Lower leg skin (tissue), 4 donors: ENCODE measurements at regions not wholly inside any gene's neighbourhood (a gene's known extent, or its start where the extent isn't known, plus 50 kb on each side); places are given as distances from the start of the nearest gene placed in this dataset.

ENCODE experiments used
- DNase-seq, 2 donors: peaks; one replicate each; pipeline ENCODE4 v3.0.0-alpha.2; 2019; ENCODE audit warnings: low spot score in 2 of 2
- H3K4me3 ChIP-seq: fragments of 200-600 bp; sonication (generic); 2 replicates; pipeline ENCODE4 v1.5.1; 2017; ENCODE audit warnings: mild to moderate bottlenecking, low read depth; ENCODE audit not compliant: poor library complexity, severe bottlenecking
- POLR2A ChIP-seq, 2 donors: fragments of 450-650 bp; IDR thresholded peaks; one replicate each; pipeline ENCODE4 v1.6.1; 2016 to 2017; ENCODE audit warnings: antibody characterized with exemption in 2 of 2, mild to moderate bottlenecking in 1 of 2, moderate library complexity in 1 of 2
- WGBS, 2 donors: methylation state at CpG; one replicate each; pipeline ENCODE4 v1.1.5; 2018; 5-methylcytosine and 5-hydroxymethylcytosine counted together
- intact Hi-C: fragments of 100-400 bp; cut with DNase I; formaldehyde crosslinking; loops from one replicate; pipeline ENCODE4 v1.15.0; 2023; ENCODE audit warnings: low total_unique reads
- TF ChIP-seq, protein P1 (sequence below), 3 donors: fragments of 450-650 bp; IDR thresholded peaks; one replicate each; pipeline ENCODE4 v1.5.1; 2016; ENCODE audit warnings: antibody characterized with exemption in 3 of 3, mild to moderate bottlenecking in 3 of 3, moderate library complexity in 2 of 3

DNA sequence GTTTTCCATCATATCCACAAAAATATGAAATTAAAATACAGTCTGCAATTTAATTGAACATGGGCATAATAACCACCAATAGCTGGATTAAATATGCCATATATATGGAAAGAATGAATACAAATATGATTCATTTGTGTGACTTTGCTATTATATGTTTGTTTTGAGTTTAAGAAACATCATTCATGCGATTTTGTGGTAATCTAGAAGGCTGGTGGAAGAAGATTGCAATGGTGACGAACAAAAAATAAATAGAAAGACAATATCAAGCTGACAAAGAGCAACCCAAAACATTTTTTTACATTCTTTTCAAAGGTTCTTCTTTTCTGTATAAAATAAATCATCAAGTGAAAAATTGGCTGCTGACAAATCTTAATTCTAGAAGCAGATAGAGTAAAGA is 610.0 kb downstream of the MAT2B start:
- WGBS, 2 donors, result 66 to 67% methylated on average over 2 of the region's 2 CpGs
- H3K4me3 ChIP-seq, result no peak overlapping the region
- no peak for DNase-seq
- intact Hi-C loops, result no loop called here
- no peak for TF ChIP-seq POLR2A (IDR thresholded peaks at IDR 0.05)
- TF ChIP-seq, protein P1, sequence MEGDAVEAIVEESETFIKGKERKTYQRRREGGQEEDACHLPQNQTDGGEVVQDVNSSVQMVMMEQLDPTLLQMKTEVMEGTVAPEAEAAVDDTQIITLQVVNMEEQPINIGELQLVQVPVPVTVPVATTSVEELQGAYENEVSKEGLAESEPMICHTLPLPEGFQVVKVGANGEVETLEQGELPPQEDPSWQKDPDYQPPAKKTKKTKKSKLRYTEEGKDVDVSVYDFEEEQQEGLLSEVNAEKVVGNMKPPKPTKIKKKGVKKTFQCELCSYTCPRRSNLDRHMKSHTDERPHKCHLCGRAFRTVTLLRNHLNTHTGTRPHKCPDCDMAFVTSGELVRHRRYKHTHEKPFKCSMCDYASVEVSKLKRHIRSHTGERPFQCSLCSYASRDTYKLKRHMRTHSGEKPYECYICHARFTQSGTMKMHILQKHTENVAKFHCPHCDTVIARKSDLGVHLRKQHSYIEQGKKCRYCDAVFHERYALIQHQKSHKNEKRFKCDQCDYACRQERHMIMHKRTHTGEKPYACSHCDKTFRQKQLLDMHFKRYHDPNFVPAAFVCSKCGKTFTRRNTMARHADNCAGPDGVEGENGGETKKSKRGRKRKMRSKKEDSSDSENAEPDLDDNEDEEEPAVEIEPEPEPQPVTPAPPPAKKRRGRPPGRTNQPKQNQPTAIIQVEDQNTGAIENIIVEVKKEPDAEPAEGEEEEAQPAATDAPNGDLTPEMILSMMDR (IDR thresholded peaks at IDR 0.05), result no peak

DNA sequence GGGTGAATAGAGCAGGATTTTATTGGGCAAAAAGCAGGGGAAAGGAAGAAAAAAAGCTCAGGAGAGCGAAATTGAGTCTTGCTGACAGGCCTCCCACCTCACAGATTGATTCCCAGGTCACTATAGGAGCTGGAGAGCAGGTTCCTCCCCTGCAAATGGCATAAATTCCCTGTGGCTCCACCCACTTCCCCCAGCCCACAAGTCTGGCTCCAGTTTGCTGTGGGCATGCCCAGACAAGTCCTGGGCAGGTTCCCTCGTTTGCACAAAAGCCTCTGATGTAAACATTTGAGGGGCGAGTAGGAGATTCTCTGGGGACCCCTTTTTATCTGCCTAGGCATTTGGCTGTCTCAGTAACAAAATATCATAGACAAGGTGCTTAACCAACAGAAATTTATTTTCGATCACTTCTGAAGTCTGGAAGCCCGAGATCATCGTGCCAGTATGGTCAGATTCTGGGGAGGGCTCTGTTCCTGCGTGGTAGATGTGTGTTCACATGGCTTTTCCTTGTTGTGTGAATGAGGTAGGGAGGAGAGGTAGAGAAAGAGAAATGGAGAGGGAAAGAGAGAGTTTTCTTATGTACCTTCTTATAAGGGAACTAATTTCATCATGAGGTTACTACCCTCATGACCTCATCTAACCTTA is 614.5 kb downstream of the MAT2B start:
- intact Hi-C loops, result no loop called here
- DNase-seq, result no peak
- WGBS, 2 donors, result 63 to 65% methylated on average over 7 of the region's 7 CpGs
- no peak overlapping the region for H3K4me3 ChIP-seq
- TF ChIP-seq POLR2A (IDR thresholded peaks at IDR 0.05), result no peak
- TF ChIP-seq, protein P1 (IDR thresholded peaks at IDR 0.05), result no peak

DNA sequence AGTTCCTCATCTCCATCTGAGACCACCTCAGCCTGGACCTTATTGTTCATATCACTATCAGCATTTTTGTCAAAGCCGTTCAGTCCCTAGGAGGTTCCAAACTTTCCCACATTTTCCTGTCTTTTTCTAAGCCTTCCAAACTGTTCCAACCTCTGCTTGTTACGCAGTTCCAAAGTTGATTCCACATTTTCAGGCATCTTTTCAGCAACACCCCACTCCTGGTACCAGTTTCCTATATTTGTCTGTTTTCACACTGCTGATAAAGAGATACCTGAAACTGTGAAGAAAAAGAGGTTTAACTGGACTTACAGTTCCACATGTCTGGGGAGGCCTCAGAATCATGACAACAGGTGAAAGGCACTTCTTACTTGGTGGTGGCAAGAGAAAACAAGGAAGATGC is 622.1 kb downstream of the MAT2B start:
- TF ChIP-seq, protein P1 (IDR thresholded peaks at IDR 0.05), result no peak
- no peak for TF ChIP-seq POLR2A (IDR thresholded peaks at IDR 0.05)
- no peak for DNase-seq
- H3K4me3 ChIP-seq, result no peak overlapping the region
- intact Hi-C loops, result no loop called here
- WGBS, 2 donors, result 80 to 89% methylated on average over 2 of the region's 2 CpGs

DNA sequence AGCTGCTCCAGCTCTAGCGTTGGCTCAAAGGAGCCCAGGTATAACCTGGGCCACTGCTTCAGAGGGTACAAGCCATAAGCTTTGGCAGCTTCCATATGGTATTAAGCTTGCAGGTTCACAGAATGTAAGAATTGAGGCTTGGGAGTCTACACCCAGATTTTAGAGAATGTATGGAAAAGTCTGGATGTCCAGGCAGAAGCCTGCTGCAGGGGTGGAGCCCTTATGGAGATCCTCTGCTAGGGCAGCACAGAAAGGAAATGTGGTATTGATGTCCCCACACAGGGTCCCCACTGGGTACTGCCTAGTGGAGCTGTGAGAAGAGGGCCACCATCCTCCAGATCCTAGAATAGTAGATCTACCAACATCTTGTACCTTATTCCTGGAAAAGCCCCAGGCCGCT is 626.9 kb downstream of the MAT2B start:
- WGBS, 2 donors, result 94 to 100% methylated on average over 2 of the region's 2 CpGs
- no peak overlapping the region for H3K4me3 ChIP-seq
- TF ChIP-seq POLR2A (IDR thresholded peaks at IDR 0.05), result no peak
- intact Hi-C loops, result no loop called here
- DNase-seq, result no peak

DNA sequence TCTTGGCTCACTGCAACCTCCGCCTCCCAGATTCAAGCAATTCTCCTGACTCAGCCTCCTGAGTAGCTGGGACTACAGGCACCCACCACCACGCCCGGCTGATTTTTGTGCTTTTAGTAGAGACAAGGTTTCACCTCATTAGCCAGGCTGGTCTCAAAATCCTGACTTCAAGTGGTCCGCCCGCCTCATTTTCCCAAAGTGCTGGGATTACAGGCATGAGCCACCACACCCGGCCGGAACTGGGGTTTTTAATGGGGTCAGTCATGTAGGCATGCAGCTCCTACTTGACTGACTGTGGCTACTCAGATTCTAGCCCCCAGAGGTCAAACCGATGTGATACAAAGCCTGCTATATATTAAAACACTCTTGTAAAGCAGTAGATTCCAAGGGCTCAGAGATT is 631.7 kb downstream of the MAT2B start:
- H3K4me3 ChIP-seq, result no peak overlapping the region
- no peak for DNase-seq
- TF ChIP-seq, protein P1 (IDR thresholded peaks at IDR 0.05), result no peak
- no peak for TF ChIP-seq POLR2A (IDR thresholded peaks at IDR 0.05)
- 96 to 98% methylated on average over 5 to 8 of the region's 8 CpGs for WGBS, 2 donors
- intact Hi-C loops, result no loop called here

DNA sequence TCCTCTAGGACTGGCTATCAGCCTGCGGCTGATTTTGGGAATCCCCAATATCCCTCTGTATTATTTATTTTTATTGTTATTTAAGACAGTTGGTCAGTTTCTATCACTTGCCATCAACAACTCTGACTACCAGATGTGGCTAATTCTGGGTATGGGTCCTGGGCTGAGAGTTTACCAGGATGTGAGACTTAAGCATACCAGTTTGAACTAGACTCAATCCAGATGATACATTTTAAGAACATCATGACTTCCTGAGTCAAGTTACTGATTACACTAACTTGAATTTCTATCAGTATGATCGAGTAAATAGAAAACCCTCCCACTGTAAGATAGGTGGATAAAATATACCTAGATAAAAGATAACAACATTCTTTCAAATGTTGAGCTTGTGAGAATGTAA is 634.0 kb downstream of the MAT2B start:
- 79 to 80% methylated on average over 2 of the region's 2 CpGs for WGBS, 2 donors
- no peak for TF ChIP-seq POLR2A (IDR thresholded peaks at IDR 0.05)
- TF ChIP-seq, protein P1 (IDR thresholded peaks at IDR 0.05), result no peak
- DNase-seq, result no peak
- no peak overlapping the region for H3K4me3 ChIP-seq
- intact Hi-C loops, result no loop called here
